ES-I3 (cell line): ENCODE measurements at regions not wholly inside any gene's neighbourhood (a gene's known extent, or its start where the extent isn't known, plus 50 kb on each side); places are given as distances from the start of the nearest gene placed in this dataset.
"Not testable (repeated sequence)": the region's sequence is repeated elsewhere in the genome, so short reads cannot be mapped to it uniquely, and the experiment has no call there.

ENCODE experiments used
- H3K36me3 ChIP-seq: 2 replicates; pipeline ENCODE4 v1.6.1; 2013; ENCODE audit warnings: mild to moderate bottlenecking, low read length, control low read depth, moderate library complexity; ENCODE audit not compliant: insufficient read depth
- H3K4me1 ChIP-seq: 2 replicates; pipeline ENCODE4 v1.6.1; 2013; ENCODE audit warnings: mild to moderate bottlenecking, control low read depth, low read length; ENCODE audit not compliant: insufficient read depth
- H3K9ac ChIP-seq: 2 replicates; pipeline ENCODE4 v1.6.1; 2013; ENCODE audit warnings: low read depth, mild to moderate bottlenecking, low read length, moderate library complexity
- H3K9me3 ChIP-seq: 2 replicates; pipeline ENCODE4 v1.6.1; 2013; ENCODE audit warnings: mild to moderate bottlenecking, low read length, moderate library complexity; ENCODE audit not compliant: control insufficient read depth, insufficient read depth

DNA sequence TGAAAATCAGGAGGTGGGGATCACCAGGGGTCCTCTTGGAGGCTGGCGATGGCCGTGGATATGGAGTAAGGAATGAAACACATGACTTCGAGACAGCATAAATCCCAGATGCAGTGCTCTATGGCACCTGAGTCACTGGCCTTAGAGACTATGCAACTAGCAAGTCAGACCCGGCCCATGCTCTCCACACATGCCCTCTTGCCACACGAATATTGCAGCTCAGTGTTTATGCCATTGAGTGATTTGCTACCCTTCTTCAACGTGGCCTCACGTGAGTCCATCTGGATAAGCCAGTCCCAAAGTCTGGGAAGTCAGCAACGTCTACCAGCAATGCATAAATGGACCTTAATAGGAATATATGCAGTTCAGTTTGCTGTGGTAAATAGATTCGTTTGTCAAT is 466.3 kb downstream of the CD83 start:
- Histone ChIP-seq H3K9ac (no peak overlapping the region), H3K36me3 (no peaks in the 10 kb centered on the region), H3K4me1 (no peaks in the 10 kb centered on the region), H3K9me3 (no peaks in the 10 kb centered on the region; the same call in 1 of the 2 replicates)

DNA sequence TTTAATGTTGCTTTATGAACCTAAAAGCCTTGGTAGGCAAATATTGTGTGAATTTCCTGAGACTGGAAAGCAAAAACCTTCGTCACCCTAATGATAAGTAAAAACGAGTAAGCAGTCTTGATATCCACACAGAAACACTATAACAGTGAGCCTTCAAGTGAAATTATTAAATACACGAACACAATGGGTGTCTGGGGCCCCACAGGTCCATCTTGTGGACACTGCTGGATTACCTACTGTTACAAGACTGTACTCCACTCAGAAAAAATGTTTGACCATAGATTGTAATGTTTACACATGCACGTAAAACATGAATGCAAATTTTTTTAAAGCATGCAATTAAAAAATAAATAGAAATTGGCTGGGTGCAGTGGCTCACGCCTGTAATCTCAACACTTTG is 466.9 kb downstream of the CD83 start:
- Histone ChIP-seq H3K9ac (no peak overlapping the region), H3K36me3 (no peaks in the 10 kb centered on the region), H3K9me3 (no peaks in the 10 kb centered on the region; the same call in 1 of the 2 replicates), H3K4me1 (no peaks in the 10 kb centered on the region)

DNA sequence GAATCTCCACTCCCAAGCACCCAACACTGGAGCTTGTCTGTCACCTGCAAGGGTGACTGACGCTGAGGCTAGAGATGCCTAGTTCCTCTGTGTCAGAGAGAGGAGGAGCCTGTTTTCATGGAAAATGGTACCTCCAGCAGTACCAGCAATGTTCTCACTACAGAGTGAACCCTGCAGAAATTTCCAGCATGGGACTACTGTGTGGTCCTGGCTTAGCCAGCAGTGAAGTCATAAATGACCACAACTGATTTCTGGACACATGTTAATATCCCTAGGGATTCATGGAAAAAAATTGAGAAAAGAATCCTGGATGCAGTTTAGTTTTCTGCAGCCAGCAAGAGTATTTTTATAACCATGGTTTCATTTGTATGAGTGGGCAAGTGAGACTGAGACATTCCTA is 468.1 kb downstream of the CD83 start:
- no peak overlapping the region for H3K9ac ChIP-seq
- H3K36me3 ChIP-seq = no peaks in the 10 kb centered on the region
- H3K9me3 ChIP-seq = no peaks in the 10 kb centered on the region; the same call in 1 of the 2 replicates
- H3K4me1 ChIP-seq = no peaks in the 10 kb centered on the region

DNA sequence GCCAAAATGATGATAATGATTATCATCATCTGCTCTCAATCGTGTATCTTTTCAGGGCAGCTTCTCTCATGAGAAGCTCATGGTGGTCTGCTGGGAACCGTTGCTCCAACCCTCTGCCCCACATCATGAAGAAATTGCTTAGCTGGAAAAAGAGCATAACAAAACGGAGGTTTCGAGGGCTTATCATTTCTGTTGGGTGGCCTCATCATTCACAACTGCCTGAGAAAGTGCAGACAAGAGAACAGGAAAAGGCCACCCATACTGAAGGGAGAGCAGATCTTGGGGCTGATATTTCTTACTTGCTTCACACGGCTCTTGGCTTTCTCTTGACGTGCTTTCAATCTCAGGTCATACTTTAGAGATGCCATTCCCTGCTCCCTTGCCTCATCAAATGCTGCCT is 471.6 kb downstream of the CD83 start:
- H3K9me3 ChIP-seq = no peaks in the 10 kb centered on the region; the same call in 1 of the 2 replicates
- no peak overlapping the region for H3K9ac ChIP-seq
- no peaks in the 10 kb centered on the region for H3K36me3 ChIP-seq
- H3K4me1 ChIP-seq = no peaks in the 10 kb centered on the region

DNA sequence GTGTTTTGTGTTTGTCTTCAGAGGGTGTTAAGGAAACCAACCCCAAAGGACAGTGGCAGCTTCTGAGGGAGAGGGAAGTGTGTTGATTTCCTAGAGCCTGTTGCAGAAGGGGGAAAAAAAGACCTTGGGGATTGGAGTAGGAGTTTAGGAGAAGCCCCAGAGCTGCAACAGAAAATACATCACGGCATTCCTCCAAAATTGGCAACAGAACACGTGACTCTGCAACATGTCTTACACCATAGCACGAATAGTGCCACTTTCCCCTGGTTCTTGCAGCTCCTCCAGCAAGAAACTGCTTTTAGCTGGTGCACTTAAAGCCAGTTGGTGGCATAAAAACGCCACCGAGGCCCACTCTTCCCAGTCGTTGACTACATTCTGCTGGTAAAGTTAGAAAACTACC is 473.0 kb downstream of the CD83 start:
- Histone ChIP-seq H3K9me3 (no peaks in the 10 kb centered on the region; the same call in 1 of the 2 replicates), H3K9ac (no peak overlapping the region), H3K36me3 (no peaks in the 10 kb centered on the region), H3K4me1 (no peaks in the 10 kb centered on the region)

DNA sequence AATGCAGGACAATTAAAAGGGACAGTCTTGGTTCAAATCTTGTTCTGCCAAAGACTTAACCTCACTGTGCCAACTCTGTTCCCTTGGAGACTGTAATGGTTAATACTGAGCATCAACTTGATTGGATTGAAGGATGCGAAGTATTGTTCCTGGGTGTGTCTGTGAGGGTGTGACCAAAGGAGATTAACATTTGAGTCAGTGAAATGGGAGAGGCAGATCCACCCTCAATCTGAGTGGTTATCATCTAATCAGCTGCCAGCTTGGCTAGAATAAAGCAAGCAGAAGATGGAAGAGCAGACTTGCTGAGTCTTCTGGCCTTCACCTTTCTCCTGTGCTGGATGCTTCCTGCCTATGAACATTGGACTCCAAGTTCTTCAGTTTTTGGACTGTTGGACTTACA is 474.4 kb downstream of the CD83 start:
- Histone ChIP-seq H3K9ac (no peak overlapping the region), H3K4me1 (no peaks in the 10 kb centered on the region)

DNA sequence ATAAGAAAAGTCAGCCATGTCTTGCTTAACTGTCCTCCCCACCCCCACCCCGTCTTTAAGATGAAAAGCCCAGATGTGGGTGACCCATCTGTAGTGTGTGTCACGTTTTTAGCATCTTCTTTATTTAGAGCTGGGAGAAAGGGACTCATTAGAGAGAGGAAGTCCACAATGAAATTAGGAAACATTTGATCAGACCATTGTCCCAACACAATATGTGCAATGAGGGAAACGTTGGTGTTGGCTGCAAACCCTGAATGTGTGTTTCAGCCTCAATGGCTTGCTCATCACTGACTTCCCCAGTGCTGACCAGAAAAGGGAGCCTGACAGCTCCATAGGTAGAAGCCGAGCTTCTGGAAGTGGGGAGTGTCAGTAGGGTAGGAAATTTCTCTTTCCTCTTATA is 475.7 kb downstream of the CD83 start:
- no peak overlapping the region for H3K9ac ChIP-seq
- H3K36me3 ChIP-seq = no peaks in the 10 kb centered on the region
- H3K9me3 ChIP-seq = no peaks in the 10 kb centered on the region; the same call in 1 of the 2 replicates
- H3K4me1 ChIP-seq = peaks cover 2% of the 10 kb centered on the region; the same call in 1 of the 2 replicates

More for the DNA sequence above, 474.4 kb downstream of the CD83 start:
- Histone ChIP-seq H3K9me3 (no peaks in the 10 kb centered on the region; the same call in 1 of the 2 replicates), H3K36me3 (no peaks in the 10 kb centered on the region)

DNA sequence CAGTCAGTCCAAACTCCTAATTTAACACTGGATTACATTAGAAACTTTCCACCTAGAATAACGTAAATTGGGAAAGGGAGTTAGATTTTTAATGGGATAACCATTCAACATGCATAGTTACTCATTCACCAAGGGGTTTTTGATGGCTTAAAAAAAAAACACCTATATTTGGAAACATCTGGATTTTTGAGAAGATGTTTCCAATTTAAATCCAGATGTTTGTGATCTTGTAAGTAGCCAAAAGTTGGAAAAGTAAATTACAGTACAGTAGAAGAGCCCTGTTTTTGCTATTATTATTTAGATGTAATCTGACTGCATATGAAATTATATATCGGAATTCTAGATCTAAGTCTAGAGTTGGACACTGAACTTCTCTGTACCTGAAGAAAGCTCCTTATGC is 478.2 kb downstream of the CD83 start:
- Histone ChIP-seq H3K4me1 (peaks cover 15% of the 10 kb centered on the region; the same call in 1 of the 2 replicates), H3K9me3 (no peaks in the 10 kb centered on the region), H3K36me3 (no peaks in the 10 kb centered on the region), H3K9ac (no peak overlapping the region)

DNA sequence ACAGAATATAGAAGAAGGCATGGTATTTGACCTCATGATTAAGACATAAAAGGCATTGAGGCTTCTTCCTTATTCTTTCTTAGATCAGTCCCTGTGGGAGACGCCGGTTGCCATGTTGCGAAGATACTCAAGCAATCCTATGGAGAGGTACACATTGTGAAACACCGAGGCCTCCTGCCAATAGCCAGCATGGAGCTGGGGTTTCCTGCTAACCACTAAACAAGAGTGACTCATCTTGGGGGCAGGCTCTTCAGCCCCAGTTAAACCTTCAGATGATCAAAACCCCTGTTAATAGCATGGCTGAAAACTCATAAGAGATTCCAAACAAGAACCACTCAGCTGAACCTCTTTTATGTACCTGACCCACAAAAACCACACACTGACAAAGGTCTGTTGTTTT is 478.8 kb downstream of the CD83 start:
- Histone ChIP-seq H3K36me3 (no peaks in the 10 kb centered on the region), H3K9me3 (no peaks in the 10 kb centered on the region), H3K4me1 (peaks cover 15% of the 10 kb centered on the region; the same call in 1 of the 2 replicates), H3K9ac (no peak overlapping the region)

DNA sequence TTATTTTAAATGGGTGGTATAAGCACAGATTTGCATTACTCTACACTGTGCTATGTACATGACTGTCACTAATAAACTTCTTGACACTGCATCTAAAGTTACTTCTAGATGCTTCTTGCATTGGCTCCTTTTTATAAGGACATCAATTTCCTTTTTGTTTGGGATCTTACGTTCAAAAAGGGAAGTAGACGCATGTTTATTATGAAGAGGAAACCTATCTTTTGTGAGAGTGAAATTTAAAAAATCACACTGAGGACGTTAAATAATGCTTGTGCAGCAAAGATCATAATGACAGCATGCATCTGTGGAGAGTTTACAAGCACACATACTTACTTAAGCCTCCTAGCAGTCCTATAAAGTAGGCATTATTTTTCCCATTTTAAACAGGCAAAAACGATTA is 479.5 kb downstream of the CD83 start:
- no peaks in the 10 kb centered on the region for H3K36me3 ChIP-seq
- H3K9ac ChIP-seq = no peak overlapping the region

DNA sequence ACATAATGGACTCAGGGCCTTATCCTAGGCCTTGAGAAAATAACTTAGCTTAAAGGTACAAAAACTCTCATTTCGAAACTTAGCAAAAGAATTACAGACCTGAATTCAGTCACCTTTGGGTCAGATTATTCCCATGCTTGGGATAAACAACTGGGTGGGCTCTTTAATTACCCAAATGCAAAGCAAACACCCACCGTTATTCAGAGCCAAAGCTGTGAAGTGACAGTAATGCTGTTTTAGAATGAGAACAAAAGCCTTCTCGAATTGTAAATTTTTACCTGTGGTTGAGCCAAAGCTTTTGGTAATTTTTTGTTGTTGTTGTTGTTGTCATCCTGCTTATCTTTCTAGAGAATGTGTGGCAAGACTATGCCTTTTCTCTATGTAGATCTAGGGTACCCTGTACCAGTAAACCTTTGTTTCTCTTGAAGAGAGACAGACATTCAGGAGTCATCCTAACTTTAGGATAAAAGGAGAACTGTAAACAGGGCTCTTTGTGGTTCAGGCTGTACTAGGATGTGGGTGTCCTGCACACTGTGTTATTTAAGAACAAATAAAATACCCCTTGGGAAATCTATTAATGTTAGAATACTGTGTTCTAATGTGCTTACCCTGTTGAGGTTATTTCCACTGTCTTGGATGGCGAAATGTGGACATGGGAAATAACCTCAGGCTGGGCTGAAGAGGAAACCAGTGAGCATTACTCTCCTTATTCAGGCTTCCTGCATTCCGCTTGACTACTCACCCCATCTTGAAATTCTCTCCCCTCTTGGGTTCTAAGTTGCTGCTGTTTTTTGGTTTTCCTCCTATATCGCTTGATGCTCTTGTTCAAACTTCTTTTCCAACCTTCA is 480.7 kb downstream of the CD83 start:
- H3K36me3 ChIP-seq = no peaks in the 10 kb centered on the region
- peaks cover 15% of the 10 kb centered on the region; the same call in 1 of the 2 replicates for H3K4me1 ChIP-seq
- H3K9ac ChIP-seq = no peak overlapping the region
- H3K9me3 ChIP-seq = no peaks in the 10 kb centered on the region

More for the DNA sequence above, 479.5 kb downstream of the CD83 start:
- Histone ChIP-seq H3K9me3 (no peaks in the 10 kb centered on the region), H3K4me1 (peaks cover 15% of the 10 kb centered on the region; the same call in 1 of the 2 replicates)

DNA sequence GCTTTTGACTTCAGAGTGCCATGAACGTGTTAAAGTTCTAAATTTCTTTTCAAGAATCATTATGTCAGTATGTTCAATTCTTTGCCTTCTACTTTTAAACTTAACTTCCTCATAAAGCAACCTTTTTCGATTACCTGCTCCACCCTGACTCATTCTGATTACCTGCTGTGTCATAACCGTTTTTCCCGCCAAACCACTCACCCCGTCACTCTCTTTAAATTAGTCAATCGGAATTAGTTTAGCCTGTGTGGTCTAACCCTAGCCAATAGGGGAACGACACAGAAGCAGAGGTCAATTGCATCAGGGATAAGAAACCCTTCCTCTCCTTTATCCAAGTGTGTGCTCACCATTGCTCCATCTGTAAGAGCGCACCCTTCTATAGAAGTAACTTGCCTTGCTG is 482.7 kb downstream of the CD83 start:
- H3K9me3 ChIP-seq, H3K9ac ChIP-seq, H3K36me3 ChIP-seq: not testable (repeated sequence)
- peaks cover 15% of the 10 kb centered on the region; the same call in 1 of the 2 replicates for H3K4me1 ChIP-seq

DNA sequence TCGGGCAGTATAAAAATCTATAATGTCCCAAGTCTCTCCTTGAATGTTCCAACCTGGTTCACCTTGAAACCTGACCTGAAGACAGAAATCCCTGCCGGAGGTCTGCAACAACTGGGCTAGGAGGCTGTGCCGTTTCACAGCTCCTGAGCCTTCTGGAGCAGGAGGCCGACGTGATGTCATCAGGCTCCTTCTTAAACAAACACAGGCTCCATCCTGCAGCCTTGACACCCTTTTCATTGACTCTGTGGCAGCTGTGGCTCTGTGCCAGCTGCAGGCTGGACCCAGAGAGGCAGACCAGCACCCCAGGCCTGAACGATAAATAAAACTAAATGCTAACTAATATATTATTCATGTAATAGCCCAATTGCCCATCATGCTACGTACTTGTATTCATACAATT is 483.9 kb downstream of the CD83 start:
- no peak overlapping the region for H3K9ac ChIP-seq
- H3K4me1 ChIP-seq = peaks cover 15% of the 10 kb centered on the region; the same call in 1 of the 2 replicates
- no peaks in the 10 kb centered on the region for H3K9me3 ChIP-seq
- H3K36me3 ChIP-seq = no peaks in the 10 kb centered on the region

DNA sequence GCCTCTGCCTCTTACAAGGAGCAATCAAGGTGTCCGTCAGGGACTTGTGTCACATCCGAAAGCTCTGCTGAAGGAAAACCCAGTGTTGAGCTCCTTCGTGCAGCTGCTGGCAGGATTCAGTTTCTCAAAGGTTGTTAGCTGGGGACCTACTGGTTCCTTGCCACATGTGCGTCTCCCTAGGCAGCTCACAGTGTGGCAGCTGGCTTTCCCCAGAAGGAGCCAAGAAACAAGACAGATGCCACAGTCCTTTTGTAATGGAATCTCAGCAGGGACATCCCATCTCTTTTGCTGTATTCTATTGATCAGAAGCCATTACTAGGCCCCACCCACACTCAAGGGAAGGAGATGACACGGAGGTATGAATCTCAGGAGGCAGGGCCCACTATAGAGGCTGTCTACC is 488.8 kb downstream of the CD83 start:
- Histone ChIP-seq H3K9me3 (no peaks in the 10 kb centered on the region), H3K4me1 (no peaks in the 10 kb centered on the region), H3K9ac (no peak overlapping the region), H3K36me3 (no peaks in the 10 kb centered on the region)

DNA sequence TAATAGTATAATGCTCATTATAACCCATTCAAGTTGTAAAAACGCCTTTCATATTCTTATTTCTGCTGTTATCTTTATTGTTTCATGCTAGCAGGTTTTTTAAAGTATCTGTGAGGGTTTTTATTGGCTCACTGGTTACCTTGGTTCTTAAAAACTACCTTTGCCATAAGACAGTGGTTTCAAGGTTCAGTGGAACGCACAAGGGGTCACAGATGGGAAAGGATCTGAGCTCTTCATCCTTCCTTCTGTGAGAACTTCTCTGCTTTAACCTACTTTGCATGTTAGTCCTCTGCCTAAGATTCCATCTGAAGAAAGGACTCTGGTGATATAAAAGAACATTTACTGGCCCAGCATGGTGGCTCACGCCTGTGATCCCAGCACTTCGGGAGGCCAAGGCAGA is 492.6 kb downstream of the CD83 start:
- H3K4me1 ChIP-seq = peaks cover 6% of the 10 kb centered on the region

More for the DNA sequence above, 492.6 kb downstream of the CD83 start:
- no peaks in the 10 kb centered on the region for H3K9me3 ChIP-seq
- H3K36me3 ChIP-seq = no peaks in the 10 kb centered on the region
- no peak overlapping the region for H3K9ac ChIP-seq
